CD14-positive monocyte (primary cell): ENCODE measurements at regions not wholly inside any gene's neighbourhood (a gene's known extent, or its start where the extent isn't known, plus 50 kb on each side); places are given as distances from the start of the nearest gene placed in this dataset.

Experiments
- DNase-seq, 3 donors: peaks; one replicate each; pipeline ENCODE4 v3.0.0-alpha.2; 2011 to 2022
- H2AFZ ChIP-seq: 2 replicates; pipeline ENCODE4 v1.6.0; 2012; ENCODE audit warnings: mild to moderate bottlenecking, low read depth, low read length, inconsistent platforms; ENCODE audit not compliant: insufficient read depth, poor library complexity, severe bottlenecking
- H3K27ac ChIP-seq, 2 donors: 1 replicate in 1 of 2; 2 replicates in 1 of 2; pipeline ENCODE4 v1.5.1; 2012 to 2013; ENCODE audit warnings: low read length in 2 of 2, control low read depth in 1 of 2, inconsistent platforms in 1 of 2, low read depth in 1 of 2, mild to moderate bottlenecking in 1 of 2
- H3K27me3 ChIP-seq, 2 donors: one replicate each; pipeline versions ENCODE4 v1.6.0 to v1.6.1; 2011 to 2013; ENCODE audit warnings: low read length in 2 of 2; ENCODE audit not compliant: control insufficient read depth in 2 of 2, insufficient read depth in 2 of 2
- H3K36me3 ChIP-seq, 2 donors: replicated peaks in 1 of 2; 1 replicate in 1 of 2; 2 replicates in 1 of 2; pipeline versions ENCODE4 v1.5.1 to v1.6.1; 2012 to 2013; ENCODE audit warnings: low read length in 2 of 2, control low read depth in 1 of 2, inconsistent platforms in 1 of 2, mild to moderate bottlenecking in 1 of 2; ENCODE audit not compliant: insufficient read depth in 2 of 2, control insufficient read depth in 1 of 2
- H3K4me1 ChIP-seq, 2 donors: 1 replicate in 1 of 2; 2 replicates in 1 of 2; pipeline versions ENCODE4 v1.5.1 to v1.6.1; 2012 to 2013; ENCODE audit warnings: low read length in 2 of 2, control low read depth in 1 of 2, inconsistent platforms in 1 of 2, mild to moderate bottlenecking in 1 of 2, moderate library complexity in 1 of 2; ENCODE audit not compliant: insufficient read depth in 2 of 2, control insufficient read depth in 1 of 2
- H3K4me2 ChIP-seq: replicated peaks from 2 replicates; pipeline ENCODE3; 2012; ENCODE audit warnings: low read length, moderate library complexity, mild to moderate bottlenecking; ENCODE audit not compliant: poor library complexity, severe bottlenecking; ENCODE audit errors: extremely low read depth
- H3K4me3 ChIP-seq, 3 experiments: fragments of 200-600 bp in 1 of 3; sonication (generic) in 1 of 3; replicated peaks in 1 of 3; 1 replicate in 2 of 3; 2 replicates in 1 of 3; pipeline ENCODE4 v1.5.1; 2011 to 2013; ENCODE audit warnings: low read length in 3 of 3, mild to moderate bottlenecking in 3 of 3, control low read depth in 2 of 3, low read depth in 2 of 3, inconsistent platforms in 1 of 3, moderate library complexity in 1 of 3
- H3K79me2 ChIP-seq: 2 replicates; pipeline ENCODE4 v1.6.0; 2012; ENCODE audit warnings: mild to moderate bottlenecking, control low read depth, inconsistent platforms, low read length, moderate library complexity; ENCODE audit not compliant: insufficient read depth
- H3K9ac ChIP-seq: 2 replicates; pipeline ENCODE4 v1.6.0; 2017; ENCODE audit warnings: low read length, mild to moderate bottlenecking; ENCODE audit not compliant: insufficient read depth, poor library complexity, severe bottlenecking
- H3K9me3 ChIP-seq, 2 donors: replicated peaks in 1 of 2; 1 replicate in 1 of 2; 2 replicates in 1 of 2; pipeline versions ENCODE4 v1.5.1 to v1.6.1; 2012 to 2013; ENCODE audit warnings: low read length in 2 of 2, control low read depth in 1 of 2; ENCODE audit not compliant: control insufficient read depth in 1 of 2, insufficient read depth in 1 of 2
- H4K20me1 ChIP-seq: 2 replicates; pipeline ENCODE4 v1.6.0; 2012; ENCODE audit warnings: mild to moderate bottlenecking, low read length, control low read depth, moderate library complexity; ENCODE audit not compliant: insufficient read depth
- H3K27ac Mint-ChIP-seq, 7 donors: one replicate each; pipeline ENCODE4 v1.8.0; 2020; ENCODE audit warnings: mild to moderate bottlenecking in 7 of 7, mixed read lengths in 7 of 7, moderate library complexity in 6 of 7, inconsistent platforms in 2 of 7
- H3K27me3 Mint-ChIP-seq, 3 donors: one replicate each; pipeline ENCODE4 v1.8.0; 2021 to 2022; ENCODE audit warnings: low read depth in 3 of 3, mild to moderate bottlenecking in 3 of 3, mixed read lengths in 3 of 3, moderate library complexity in 3 of 3, inconsistent platforms in 1 of 3
- H3K36me3 Mint-ChIP-seq, 2 donors: one replicate each; pipeline ENCODE4 v1.8.0; 2020; ENCODE audit warnings: mixed read lengths in 2 of 2, inconsistent platforms in 1 of 2, mild to moderate bottlenecking in 1 of 2
- H3K4me1 Mint-ChIP-seq: one replicate; pipeline ENCODE4 v1.8.0; 2020; ENCODE audit warnings: mild to moderate bottlenecking, mixed read lengths
- H3K4me3 Mint-ChIP-seq, 2 donors: one replicate each; pipeline ENCODE4 v1.8.0; 2020; ENCODE audit warnings: mild to moderate bottlenecking in 2 of 2, mixed read lengths in 2 of 2, moderate library complexity in 1 of 2
- H3K9me3 Mint-ChIP-seq, 7 donors: one replicate each; pipeline ENCODE4 v1.8.0; 2020 to 2022; ENCODE audit warnings: mixed read lengths in 7 of 7, mild to moderate bottlenecking in 6 of 7, moderate library complexity in 6 of 7, inconsistent platforms in 2 of 7
- WGBS: methylation state at CpG from one replicate; pipeline ENCODE4 v1.1.5; 2013; ENCODE audit warnings: missing lambda C conversion rate; ENCODE audit not compliant: insufficient coverage; 5-methylcytosine and 5-hydroxymethylcytosine counted together
- intact Hi-C, 2 donors: fragments of 100-400 bp; cut with micrococcal nuclease; formaldehyde crosslinking; loops; one replicate each; pipeline versions ENCODE4 v1.15.0 to v1.15.1; 2023
- TF ChIP-seq, protein P1 (sequence below): fragments of 200-600 bp; IDR thresholded peaks from one replicate; pipeline ENCODE4 v1.8.0; 2022; ENCODE audit warnings: antibody characterized with exemption, mild to moderate bottlenecking

DNA sequence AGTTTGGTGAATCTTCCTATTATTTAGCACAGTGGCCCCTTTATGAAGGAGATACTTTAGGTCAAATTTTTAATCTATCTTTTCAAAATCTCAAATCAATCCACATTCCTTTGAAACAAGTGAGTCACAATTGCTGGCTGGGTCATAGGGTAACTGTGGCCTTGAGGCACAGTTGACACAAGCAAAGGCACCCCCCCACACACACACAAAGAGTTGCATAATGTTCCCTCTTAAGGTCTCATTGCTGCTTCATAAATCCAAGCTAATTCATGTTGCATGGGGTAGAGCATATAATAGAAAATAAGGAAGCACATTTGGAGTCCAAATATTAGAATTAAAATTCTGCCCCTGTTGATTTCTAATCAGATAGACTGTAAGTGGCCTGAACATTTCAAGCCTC lies 171.5 kb downstream of the DLEU7 start:
- H3K36me3 ChIP-seq, result no peaks in the 10 kb centered on the region
- H3K9me3 ChIP-seq, result peaks cover 0 to 2% of the 10 kb centered on the region in 2 donors
- intact Hi-C loops, result loop anchor here in 1 of 2 donors (10.0 kb wide), 1 partner anchor 87 kb away; no protein-coding TSS in a partner anchor
- no peak overlapping the region for H3K4me2 ChIP-seq
- H3K9ac ChIP-seq, result no peak overlapping the region
- Mint-ChIP-seq H3K27ac (no peak overlapping the region), H3K27me3 (no peaks in the 10 kb centered on the region), H3K4me3 (no peak overlapping the region), H3K36me3 (no peaks in the 10 kb centered on the region), H3K9me3 (peaks cover 0 to 6% (median 2%) of the 10 kb centered on the region in 7 donors), H3K4me1 (peaks cover 34% of the 10 kb centered on the region)
- DNase-seq, result peak in 2 of 3 donors; percentile 6 to 35
- TF ChIP-seq, protein P1, sequence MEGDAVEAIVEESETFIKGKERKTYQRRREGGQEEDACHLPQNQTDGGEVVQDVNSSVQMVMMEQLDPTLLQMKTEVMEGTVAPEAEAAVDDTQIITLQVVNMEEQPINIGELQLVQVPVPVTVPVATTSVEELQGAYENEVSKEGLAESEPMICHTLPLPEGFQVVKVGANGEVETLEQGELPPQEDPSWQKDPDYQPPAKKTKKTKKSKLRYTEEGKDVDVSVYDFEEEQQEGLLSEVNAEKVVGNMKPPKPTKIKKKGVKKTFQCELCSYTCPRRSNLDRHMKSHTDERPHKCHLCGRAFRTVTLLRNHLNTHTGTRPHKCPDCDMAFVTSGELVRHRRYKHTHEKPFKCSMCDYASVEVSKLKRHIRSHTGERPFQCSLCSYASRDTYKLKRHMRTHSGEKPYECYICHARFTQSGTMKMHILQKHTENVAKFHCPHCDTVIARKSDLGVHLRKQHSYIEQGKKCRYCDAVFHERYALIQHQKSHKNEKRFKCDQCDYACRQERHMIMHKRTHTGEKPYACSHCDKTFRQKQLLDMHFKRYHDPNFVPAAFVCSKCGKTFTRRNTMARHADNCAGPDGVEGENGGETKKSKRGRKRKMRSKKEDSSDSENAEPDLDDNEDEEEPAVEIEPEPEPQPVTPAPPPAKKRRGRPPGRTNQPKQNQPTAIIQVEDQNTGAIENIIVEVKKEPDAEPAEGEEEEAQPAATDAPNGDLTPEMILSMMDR, result no peak
- no peak overlapping the region for H2AFZ ChIP-seq
- H3K27me3 ChIP-seq, result no peaks in the 10 kb centered on the region
- H3K79me2 ChIP-seq, result no peaks in the 10 kb centered on the region
- peaks cover 23% of the 10 kb centered on the region in 2 donors for H3K4me1 ChIP-seq
- no peaks in the 10 kb centered on the region for H4K20me1 ChIP-seq
- no peak overlapping the region for H3K4me3 ChIP-seq
- H3K27ac ChIP-seq, result no peak overlapping the region

- DNase-seq, result no peak
- Histone ChIP-seq H3K9me3 (no peaks in the 10 kb centered on the region), H3K36me3 (no peaks in the 10 kb centered on the region), H3K4me1 (peaks cover 2 to 8% of the 10 kb centered on the region in 2 donors), H3K4me2 (no peak overlapping the region), H3K27me3 (no peaks in the 10 kb centered on the region), H2AFZ (no peak overlapping the region), H3K4me3 (no peak overlapping the region), H3K27ac (no peak overlapping the region), H3K9ac (no peak overlapping the region), H4K20me1 (no peaks in the 10 kb centered on the region), H3K79me2 (no peaks in the 10 kb centered on the region)
- H3K9me3 Mint-ChIP-seq, result peaks cover 0 to 5% (median 0%) of the 10 kb centered on the region in 7 donors
- peaks cover 19% of the 10 kb centered on the region for H3K4me1 Mint-ChIP-seq
- WGBS, result 61% methylated on average over 3 of the region's 4 CpGs
- TF ChIP-seq, protein P1, result no peak
- intact Hi-C loops, result loop anchor here in 1 of 2 donors (10.0 kb wide), 1 partner anchor 91 kb away; no protein-coding TSS in a partner anchor
- H3K4me3 Mint-ChIP-seq, result no peak overlapping the region
- no peaks in the 10 kb centered on the region for H3K36me3 Mint-ChIP-seq
- H3K27ac Mint-ChIP-seq, result no peak overlapping the region
- H3K27me3 Mint-ChIP-seq, result peaks cover 0 to 1% (median 0%) of the 10 kb centered on the region in 3 donors
Measured at GRCh38 chr13:50675651-50676050, 167.8 kb downstream of the DLEU7 start.
